ENCODE measurements at regions not wholly inside any gene's neighbourhood (a gene's known extent, or its start where the extent isn't known, plus 50 kb on each side); places are given as distances from the start of the nearest gene placed in this dataset.

DNA sequence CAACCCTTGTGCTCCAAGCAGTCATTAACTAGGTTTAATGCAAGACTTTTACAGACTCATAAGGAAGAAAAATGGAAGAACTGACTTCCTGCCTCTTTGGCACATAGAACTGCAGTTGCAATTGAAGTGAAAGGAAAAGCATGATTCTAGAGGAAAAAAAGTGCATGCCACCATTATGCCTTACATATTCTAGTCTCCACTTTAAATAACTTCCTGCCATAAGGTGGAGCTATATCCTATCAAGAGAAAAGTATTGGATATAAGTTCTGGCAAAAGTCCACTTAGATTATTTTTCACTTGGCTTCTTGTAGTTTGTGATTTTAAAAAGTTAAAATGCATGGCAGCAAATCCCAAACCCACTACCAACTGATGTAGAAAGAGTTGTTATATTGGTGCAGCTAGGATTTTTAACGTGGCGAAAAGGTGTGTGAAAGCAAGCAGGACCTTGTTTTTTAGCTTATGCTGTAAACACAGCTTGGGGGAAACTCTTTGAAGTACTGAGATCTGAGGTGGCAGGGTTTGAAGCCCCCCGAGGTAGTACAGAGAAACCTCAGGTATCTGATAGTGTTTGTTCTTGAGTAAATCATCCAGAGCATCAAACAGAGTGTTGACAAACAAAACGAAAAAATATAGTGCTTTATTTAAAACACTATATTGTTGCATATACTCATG lies 117.9 kb downstream of the ANXA1 start:
- no peaks in the 10 kb centered on the region for H3K9me2 ChIP-seq (ENCODE audit: insufficient read depth)
- Mint-ChIP-seq H3K27ac (peak overlapping the region; percentile 63; the same call in 1 of the 2 replicates), H3K4me1 (peaks cover 13% of the 10 kb centered on the region; the same call in 2 of the 3 replicates), H3K36me3 (ENCODE audit: low read depth) (peaks cover 7% of the 10 kb centered on the region; the same call in 2 of the 3 replicates), H3K9me3 (no peaks in the 10 kb centered on the region; the same call in 2 of the 3 replicates), H3K4me3 (no peak overlapping the region), H3K27me3 (ENCODE audit: insufficient read depth, low read depth, poor library complexity) (no peaks in the 10 kb centered on the region)
- no peaks in the 10 kb centered on the region for H3K27me3 ChIP-seq (ENCODE audit: insufficient read depth)
- no peak overlapping the region for H3K27ac ChIP-seq (ENCODE audit: low read depth)
- no peaks in the 10 kb centered on the region for H3K4me1 ChIP-seq (ENCODE audit: insufficient read depth)
- H2AFZ ChIP-seq: peak overlapping the region; percentile 2; the same call in 1 of the 2 replicates
- peak; percentile 61 for DNase-seq (ENCODE audit: low spot score)
- TF ChIP-seq, protein P1, sequence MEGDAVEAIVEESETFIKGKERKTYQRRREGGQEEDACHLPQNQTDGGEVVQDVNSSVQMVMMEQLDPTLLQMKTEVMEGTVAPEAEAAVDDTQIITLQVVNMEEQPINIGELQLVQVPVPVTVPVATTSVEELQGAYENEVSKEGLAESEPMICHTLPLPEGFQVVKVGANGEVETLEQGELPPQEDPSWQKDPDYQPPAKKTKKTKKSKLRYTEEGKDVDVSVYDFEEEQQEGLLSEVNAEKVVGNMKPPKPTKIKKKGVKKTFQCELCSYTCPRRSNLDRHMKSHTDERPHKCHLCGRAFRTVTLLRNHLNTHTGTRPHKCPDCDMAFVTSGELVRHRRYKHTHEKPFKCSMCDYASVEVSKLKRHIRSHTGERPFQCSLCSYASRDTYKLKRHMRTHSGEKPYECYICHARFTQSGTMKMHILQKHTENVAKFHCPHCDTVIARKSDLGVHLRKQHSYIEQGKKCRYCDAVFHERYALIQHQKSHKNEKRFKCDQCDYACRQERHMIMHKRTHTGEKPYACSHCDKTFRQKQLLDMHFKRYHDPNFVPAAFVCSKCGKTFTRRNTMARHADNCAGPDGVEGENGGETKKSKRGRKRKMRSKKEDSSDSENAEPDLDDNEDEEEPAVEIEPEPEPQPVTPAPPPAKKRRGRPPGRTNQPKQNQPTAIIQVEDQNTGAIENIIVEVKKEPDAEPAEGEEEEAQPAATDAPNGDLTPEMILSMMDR (conservative IDR thresholded peaks at IDR 0.05; ENCODE audit: low read depth in 2 of 2): peak; percentile 55 to 70
- no peak for TF ChIP-seq CREB1 (CRISPR knock-in tag; IDR thresholded peaks at IDR 0.05; ENCODE audit: low read depth)
- H3F3A ChIP-seq (replicated peaks; ENCODE audit: low read depth): no peaks in the 10 kb centered on the region
- no peaks in the 10 kb centered on the region for H3K79me2 ChIP-seq (replicated peaks; ENCODE audit: insufficient read depth)
- peak; percentile 64 for ATAC-seq
- H3K4me3 ChIP-seq: no peak overlapping the region
- H3K4me2 ChIP-seq: no peak overlapping the region
- no peaks in the 10 kb centered on the region for H4K20me1 ChIP-seq (replicated peaks; ENCODE audit: insufficient read depth)
- no peaks in the 10 kb centered on the region for H3K36me3 ChIP-seq (ENCODE audit: insufficient read depth)

GRCh38 chr9:73270967-73271721 lies 119.5 kb downstream of the ANXA1 start:
- Histone ChIP-seq H3K4me3 (no peak overlapping the region), H4K20me1 (replicated peaks; ENCODE audit: insufficient read depth) (no peaks in the 10 kb centered on the region), H3K9me2 (ENCODE audit: insufficient read depth) (no peaks in the 10 kb centered on the region), H3K36me3 (ENCODE audit: insufficient read depth) (no peaks in the 10 kb centered on the region), H3K4me2 (no peak overlapping the region), H3K79me2 (replicated peaks; ENCODE audit: insufficient read depth) (no peaks in the 10 kb centered on the region), H3K27me3 (ENCODE audit: insufficient read depth) (no peaks in the 10 kb centered on the region), H2AFZ (no peak overlapping the region), H3F3A (replicated peaks; ENCODE audit: low read depth) (no peaks in the 10 kb centered on the region), H3K27ac (ENCODE audit: low read depth) (no peak overlapping the region), H3K4me1 (ENCODE audit: insufficient read depth) (no peaks in the 10 kb centered on the region)
- H3K9me3 Mint-ChIP-seq: no peaks in the 10 kb centered on the region
- H3K4me3 Mint-ChIP-seq: no peak overlapping the region
- no peak for DNase-seq (ENCODE audit: low spot score)
- H3K36me3 Mint-ChIP-seq (ENCODE audit: low read depth): no peaks in the 10 kb centered on the region
- H3K27ac Mint-ChIP-seq: 0 out of 2 replicates have a peak overlapping the region, but pooled peaks have one; percentile 8
- H3K4me1 Mint-ChIP-seq: peaks cover 13% of the 10 kb centered on the region; the same call in 2 of the 3 replicates
- H3K27me3 Mint-ChIP-seq (ENCODE audit: insufficient read depth, low read depth, poor library complexity): no peaks in the 10 kb centered on the region
- no peak for ATAC-seq
- TF ChIP-seq ZNF331 (CRISPR knock-in tag; IDR thresholded peaks at IDR 0.05; ENCODE audit: low read depth) (no peak), POLR2AphosphoS5 (IDR thresholded peaks at IDR 0.05; ENCODE audit: low read depth) (no peak), NANOG (IDR thresholded peaks at IDR 0.05; ENCODE audit: borderline replicate concordance) (no peak), JUNB (IDR thresholded peaks at IDR 0.05; ENCODE audit: unreplicated experiment) (no peak), ZNF114 (CRISPR knock-in tag; IDR thresholded peaks at IDR 0.05) (no peak), EZH2phosphoT487 (IDR thresholded peaks at IDR 0.05; ENCODE audit: unreplicated experiment) (no peak), CREB1 (CRISPR knock-in tag; IDR thresholded peaks at IDR 0.05; ENCODE audit: low read depth) (no peak)
- TF ChIP-seq, protein P2, sequence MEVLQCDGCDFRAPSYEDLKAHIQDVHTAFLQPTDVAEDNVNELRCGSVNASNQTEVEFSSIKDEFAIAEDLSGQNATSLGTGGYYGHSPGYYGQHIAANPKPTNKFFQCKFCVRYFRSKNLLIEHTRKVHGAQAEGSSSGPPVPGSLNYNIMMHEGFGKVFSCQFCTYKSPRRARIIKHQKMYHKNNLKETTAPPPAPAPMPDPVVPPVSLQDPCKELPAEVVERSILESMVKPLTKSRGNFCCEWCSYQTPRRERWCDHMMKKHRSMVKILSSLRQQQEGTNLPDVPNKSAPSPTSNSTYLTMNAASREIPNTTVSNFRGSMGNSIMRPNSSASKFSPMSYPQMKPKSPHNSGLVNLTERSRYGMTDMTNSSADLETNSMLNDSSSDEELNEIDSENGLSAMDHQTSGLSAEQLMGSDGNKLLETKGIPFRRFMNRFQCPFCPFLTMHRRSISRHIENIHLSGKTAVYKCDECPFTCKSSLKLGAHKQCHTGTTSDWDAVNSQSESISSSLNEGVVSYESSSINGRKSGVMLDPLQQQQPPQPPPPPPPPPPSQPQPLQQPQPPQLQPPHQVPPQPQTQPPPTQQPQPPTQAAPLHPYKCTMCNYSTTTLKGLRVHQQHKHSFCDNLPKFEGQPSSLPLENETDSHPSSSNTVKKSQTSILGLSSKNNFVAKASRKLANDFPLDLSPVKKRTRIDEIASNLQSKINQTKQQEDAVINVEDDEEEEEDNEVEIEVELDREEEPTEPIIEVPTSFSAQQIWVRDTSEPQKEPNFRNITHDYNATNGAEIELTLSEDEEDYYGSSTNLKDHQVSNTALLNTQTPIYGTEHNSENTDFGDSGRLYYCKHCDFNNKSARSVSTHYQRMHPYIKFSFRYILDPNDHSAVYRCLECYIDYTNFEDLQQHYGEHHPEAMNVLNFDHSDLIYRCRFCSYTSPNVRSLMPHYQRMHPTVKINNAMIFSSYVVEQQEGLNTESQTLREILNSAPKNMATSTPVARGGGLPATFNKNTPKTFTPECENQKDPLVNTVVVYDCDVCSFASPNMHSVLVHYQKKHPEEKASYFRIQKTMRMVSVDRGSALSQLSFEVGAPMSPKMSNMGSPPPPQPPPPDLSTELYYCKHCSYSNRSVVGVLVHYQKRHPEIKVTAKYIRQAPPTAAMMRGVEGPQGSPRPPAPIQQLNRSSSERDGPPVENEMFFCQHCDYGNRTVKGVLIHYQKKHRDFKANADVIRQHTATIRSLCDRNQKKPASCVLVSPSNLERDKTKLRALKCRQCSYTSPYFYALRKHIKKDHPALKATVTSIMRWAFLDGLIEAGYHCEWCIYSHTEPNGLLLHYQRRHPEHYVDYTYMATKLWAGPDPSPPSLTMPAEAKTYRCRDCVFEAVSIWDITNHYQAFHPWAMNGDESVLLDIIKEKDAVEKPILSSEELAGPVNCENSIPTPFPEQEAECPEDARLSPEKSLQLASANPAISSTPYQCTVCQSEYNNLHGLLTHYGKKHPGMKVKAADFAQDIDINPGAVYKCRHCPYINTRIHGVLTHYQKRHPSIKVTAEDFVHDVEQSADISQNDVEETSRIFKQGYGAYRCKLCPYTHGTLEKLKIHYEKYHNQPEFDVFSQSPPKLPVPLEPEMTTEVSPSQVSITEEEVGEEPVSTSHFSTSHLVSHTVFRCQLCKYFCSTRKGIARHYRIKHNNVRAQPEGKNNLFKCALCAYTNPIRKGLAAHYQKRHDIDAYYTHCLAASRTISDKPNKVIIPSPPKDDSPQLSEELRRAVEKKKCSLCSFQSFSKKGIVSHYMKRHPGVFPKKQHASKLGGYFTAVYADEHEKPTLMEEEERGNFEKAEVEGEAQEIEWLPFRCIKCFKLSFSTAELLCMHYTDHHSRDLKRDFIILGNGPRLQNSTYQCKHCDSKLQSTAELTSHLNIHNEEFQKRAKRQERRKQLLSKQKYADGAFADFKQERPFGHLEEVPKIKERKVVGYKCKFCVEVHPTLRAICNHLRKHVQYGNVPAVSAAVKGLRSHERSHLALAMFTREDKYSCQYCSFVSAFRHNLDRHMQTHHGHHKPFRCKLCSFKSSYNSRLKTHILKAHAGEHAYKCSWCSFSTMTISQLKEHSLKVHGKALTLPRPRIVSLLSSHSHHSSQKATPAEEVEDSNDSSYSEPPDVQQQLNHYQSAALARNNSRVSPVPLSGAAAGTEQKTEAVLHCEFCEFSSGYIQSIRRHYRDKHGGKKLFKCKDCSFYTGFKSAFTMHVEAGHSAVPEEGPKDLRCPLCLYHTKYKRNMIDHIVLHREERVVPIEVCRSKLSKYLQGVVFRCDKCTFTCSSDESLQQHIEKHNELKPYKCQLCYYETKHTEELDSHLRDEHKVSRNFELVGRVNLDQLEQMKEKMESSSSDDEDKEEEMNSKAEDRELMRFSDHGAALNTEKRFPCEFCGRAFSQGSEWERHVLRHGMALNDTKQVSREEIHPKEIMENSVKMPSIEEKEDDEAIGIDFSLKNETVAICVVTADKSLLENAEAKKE (CRISPR knock-in tag; IDR thresholded peaks at IDR 0.05): no peak
- TF ChIP-seq, protein P3, sequence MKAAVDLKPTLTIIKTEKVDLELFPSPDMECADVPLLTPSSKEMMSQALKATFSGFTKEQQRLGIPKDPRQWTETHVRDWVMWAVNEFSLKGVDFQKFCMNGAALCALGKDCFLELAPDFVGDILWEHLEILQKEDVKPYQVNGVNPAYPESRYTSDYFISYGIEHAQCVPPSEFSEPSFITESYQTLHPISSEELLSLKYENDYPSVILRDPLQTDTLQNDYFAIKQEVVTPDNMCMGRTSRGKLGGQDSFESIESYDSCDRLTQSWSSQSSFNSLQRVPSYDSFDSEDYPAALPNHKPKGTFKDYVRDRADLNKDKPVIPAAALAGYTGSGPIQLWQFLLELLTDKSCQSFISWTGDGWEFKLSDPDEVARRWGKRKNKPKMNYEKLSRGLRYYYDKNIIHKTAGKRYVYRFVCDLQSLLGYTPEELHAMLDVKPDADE (IDR thresholded peaks at IDR 0.05): no peak
